RWPE2 (cell line): ENCODE measurements at regions not wholly inside any gene's neighbourhood (a gene's known extent, or its start where the extent isn't known, plus 50 kb on each side); places are given as distances from the start of the nearest gene placed in this dataset.

ENCODE experiments used
- ATAC-seq: fragments of 200-7000 bp; cut with Tn5 transposase; 3 replicates; pipeline ENCODE4 v1.9.1; 2021; ENCODE audit warnings: low read depth
- DNase-seq: peaks from one replicate; pipeline ENCODE4 v3.0.0-alpha.2; 2020; ENCODE audit warnings: low spot score
- H3K27ac ChIP-seq: fragments of 450-650 bp; 2 replicates; pipeline ENCODE4 v1.5.1; 2017; ENCODE audit warnings: mild to moderate bottlenecking; ENCODE audit not compliant: poor library complexity, severe bottlenecking
- H3K27me3 ChIP-seq: fragments of 250-450 bp; sonication (Bioruptor Pico); 2 replicates; pipeline ENCODE4 v1.5.1; 2021; ENCODE audit warnings: mild to moderate bottlenecking, moderate library complexity; ENCODE audit not compliant: insufficient read depth, poor library complexity, severe bottlenecking
- H3K36me3 ChIP-seq: fragments of 250-450 bp; sonication (Bioruptor Pico); 2 replicates; pipeline ENCODE4 v1.5.1; 2020; ENCODE audit warnings: low read depth, mild to moderate bottlenecking, moderate library complexity
- H3K4me1 ChIP-seq: fragments of 250-450 bp; sonication (Bioruptor Pico); 2 replicates; pipeline ENCODE4 v1.5.1; 2021; ENCODE audit warnings: mild to moderate bottlenecking, moderate library complexity; ENCODE audit not compliant: insufficient read depth, poor library complexity, severe bottlenecking
- H3K4me3 ChIP-seq: fragments of 250-450 bp; sonication (Bioruptor Pico); 2 replicates; pipeline ENCODE4 v1.5.1; 2021; ENCODE audit warnings: mild to moderate bottlenecking, moderate library complexity; ENCODE audit not compliant: severe bottlenecking
- H3K9me3 ChIP-seq: fragments of 250-450 bp; sonication (Bioruptor Pico); 2 replicates; pipeline ENCODE4 v1.5.1; 2021; ENCODE audit warnings: mild to moderate bottlenecking, moderate library complexity; ENCODE audit not compliant: severe bottlenecking
- TF ChIP-seq, protein P1 (sequence below): fragments of 450-650 bp; IDR thresholded peaks from one replicate; pipeline ENCODE4 v1.5.1; 2017; ENCODE audit warnings: mild to moderate bottlenecking, moderate library complexity; ENCODE audit not compliant: poor library complexity, severe bottlenecking

DNA sequence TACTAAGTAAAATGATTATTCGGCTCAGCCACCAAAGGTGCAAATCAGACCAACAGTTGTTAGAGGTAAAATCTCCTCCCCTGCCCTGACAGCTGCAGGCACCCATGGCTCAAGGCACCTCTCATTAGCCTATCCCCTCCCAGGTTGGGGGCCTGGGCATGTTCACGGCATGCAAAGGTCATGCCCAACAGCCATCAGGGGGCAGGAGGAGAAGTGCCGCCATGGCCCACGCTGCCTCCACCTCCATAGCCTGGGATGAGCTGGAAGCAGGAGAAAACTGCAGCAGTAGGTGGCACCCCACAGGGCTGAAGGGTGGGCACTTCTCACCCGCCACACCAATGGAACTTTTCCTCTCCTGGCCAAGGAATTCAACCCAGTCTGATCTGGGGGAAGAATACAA lies 146.4 kb upstream of the COX10 start:
- TF ChIP-seq, protein P1, sequence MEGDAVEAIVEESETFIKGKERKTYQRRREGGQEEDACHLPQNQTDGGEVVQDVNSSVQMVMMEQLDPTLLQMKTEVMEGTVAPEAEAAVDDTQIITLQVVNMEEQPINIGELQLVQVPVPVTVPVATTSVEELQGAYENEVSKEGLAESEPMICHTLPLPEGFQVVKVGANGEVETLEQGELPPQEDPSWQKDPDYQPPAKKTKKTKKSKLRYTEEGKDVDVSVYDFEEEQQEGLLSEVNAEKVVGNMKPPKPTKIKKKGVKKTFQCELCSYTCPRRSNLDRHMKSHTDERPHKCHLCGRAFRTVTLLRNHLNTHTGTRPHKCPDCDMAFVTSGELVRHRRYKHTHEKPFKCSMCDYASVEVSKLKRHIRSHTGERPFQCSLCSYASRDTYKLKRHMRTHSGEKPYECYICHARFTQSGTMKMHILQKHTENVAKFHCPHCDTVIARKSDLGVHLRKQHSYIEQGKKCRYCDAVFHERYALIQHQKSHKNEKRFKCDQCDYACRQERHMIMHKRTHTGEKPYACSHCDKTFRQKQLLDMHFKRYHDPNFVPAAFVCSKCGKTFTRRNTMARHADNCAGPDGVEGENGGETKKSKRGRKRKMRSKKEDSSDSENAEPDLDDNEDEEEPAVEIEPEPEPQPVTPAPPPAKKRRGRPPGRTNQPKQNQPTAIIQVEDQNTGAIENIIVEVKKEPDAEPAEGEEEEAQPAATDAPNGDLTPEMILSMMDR: no peak
- Histone ChIP-seq H3K4me1 (no peaks in the 10 kb centered on the region), H3K27me3 (no peaks in the 10 kb centered on the region), H3K9me3 (no peaks in the 10 kb centered on the region), H3K4me3 (no peak overlapping the region), H3K36me3 (no peaks in the 10 kb centered on the region), H3K27ac (no peak overlapping the region)
- ATAC-seq (no peak), DNase-seq (no peak)

DNA sequence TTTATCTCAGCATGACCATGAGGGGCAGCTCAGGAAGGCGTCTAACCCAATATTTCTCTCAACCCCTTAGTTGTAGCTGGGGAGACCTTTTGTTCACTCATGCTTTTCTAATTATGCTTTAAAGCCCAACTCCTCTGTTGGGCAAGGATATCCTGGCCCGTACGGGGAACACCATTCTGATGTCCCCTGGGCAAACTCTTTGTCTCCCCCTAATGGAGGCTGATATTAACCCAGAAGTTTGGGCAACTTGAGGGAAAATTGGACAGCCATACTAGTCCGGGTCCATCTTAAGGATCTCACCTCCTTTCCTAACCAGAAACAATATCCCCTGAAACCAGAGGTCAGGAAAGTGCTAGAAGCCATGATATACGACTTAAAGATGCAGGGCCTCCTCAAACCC lies 143.7 kb upstream of the COX10 start:
- H3K4me3 ChIP-seq: no peak overlapping the region
- no peaks in the 10 kb centered on the region for H3K9me3 ChIP-seq
- H3K27ac ChIP-seq: no peak overlapping the region
- TF ChIP-seq, protein P1: no peak
- H3K4me1 ChIP-seq: no peaks in the 10 kb centered on the region
- ATAC-seq: no peak
- H3K36me3 ChIP-seq: no peaks in the 10 kb centered on the region
- DNase-seq: no peak
- H3K27me3 ChIP-seq: no peaks in the 10 kb centered on the region

DNA sequence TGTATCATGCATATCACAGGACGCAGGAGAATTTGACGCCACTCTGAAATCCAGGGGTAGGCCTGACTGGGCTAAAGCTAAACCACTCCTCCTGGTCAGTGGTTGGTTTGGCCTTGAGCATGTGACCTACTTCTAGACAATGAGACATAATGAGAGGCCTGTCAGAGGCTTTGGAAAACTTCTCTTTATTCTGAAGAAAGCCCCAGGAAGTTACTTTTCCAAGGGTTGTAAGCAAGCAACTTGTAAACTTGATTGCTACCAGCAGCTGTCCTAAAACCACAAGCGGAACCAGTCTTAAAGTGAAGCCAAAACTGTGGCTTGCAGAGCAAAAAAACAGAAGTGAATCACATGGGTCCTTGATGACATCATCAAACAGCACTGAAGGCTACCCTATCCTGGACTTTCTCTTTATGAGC lies 138.2 kb upstream of the COX10 start:
- Histone ChIP-seq H3K36me3 (no peaks in the 10 kb centered on the region), H3K4me1 (peaks cover 7% of the 10 kb centered on the region), H3K27me3 (no peaks in the 10 kb centered on the region), H3K27ac (no peak overlapping the region), H3K4me3 (no peak overlapping the region), H3K9me3 (no peaks in the 10 kb centered on the region)
- no peak for DNase-seq
- no peak for ATAC-seq
- TF ChIP-seq, protein P1: no peak

DNA sequence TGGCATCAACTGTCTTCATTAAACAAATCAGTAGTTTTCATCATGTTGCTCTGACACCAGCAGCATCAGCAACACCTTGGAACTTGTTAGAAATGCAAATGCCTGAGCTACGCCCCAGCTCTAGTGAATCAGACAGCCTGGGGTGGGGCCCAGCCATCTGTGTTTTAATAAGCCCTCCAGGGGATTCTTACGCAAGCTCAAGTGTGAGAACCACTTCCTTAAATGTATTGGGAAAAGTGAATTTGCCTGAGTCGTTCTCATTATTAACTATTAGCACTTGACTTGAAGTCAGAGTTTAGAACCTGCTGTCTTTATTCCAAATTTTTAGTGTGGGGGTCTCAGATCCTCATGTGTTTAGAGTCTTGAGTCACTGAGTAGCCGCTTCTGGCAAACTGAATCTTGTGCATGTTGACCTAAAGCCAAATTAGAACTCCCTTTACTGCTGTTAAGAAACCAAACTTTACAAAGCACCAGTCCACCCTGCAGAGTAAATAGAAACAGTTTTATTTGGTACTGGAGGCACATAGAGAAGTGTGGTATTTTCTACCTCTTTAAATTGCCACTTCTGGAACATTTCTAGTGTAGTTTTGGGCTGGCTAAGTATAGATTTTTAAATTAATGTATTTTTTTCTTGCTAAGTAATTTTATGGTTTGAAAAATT lies 137.4 kb upstream of the COX10 start:
- Histone ChIP-seq H3K4me1 (peaks cover 7% of the 10 kb centered on the region), H3K9me3 (no peaks in the 10 kb centered on the region), H3K4me3 (no peak overlapping the region), H3K27ac (no peak overlapping the region), H3K36me3 (no peaks in the 10 kb centered on the region), H3K27me3 (no peaks in the 10 kb centered on the region)
- TF ChIP-seq, protein P1: no peak
- DNase-seq (no peak), ATAC-seq (peak; percentile 54; the same call in 1 of the 3 replicates)
